HG02759 (cell line): ENCODE measurements at regions not wholly inside any gene's neighbourhood (a gene's known extent, or its start where the extent isn't known, plus 50 kb on each side); places are given as distances from the start of the nearest gene placed in this dataset.
"Not testable (repeated sequence)": the region's sequence is repeated elsewhere in the genome, so short reads cannot be mapped to it uniquely, and the experiment has no call there.

Experiments
- ATAC-seq: cut with Tn5 transposase; IDR thresholded peaks from one replicate; pipeline ENCODE4 v1.9.1; 2021; ENCODE audit warnings: mild to moderate bottlenecking, moderate library complexity; ENCODE audit not compliant: unreplicated experiment

DNA sequence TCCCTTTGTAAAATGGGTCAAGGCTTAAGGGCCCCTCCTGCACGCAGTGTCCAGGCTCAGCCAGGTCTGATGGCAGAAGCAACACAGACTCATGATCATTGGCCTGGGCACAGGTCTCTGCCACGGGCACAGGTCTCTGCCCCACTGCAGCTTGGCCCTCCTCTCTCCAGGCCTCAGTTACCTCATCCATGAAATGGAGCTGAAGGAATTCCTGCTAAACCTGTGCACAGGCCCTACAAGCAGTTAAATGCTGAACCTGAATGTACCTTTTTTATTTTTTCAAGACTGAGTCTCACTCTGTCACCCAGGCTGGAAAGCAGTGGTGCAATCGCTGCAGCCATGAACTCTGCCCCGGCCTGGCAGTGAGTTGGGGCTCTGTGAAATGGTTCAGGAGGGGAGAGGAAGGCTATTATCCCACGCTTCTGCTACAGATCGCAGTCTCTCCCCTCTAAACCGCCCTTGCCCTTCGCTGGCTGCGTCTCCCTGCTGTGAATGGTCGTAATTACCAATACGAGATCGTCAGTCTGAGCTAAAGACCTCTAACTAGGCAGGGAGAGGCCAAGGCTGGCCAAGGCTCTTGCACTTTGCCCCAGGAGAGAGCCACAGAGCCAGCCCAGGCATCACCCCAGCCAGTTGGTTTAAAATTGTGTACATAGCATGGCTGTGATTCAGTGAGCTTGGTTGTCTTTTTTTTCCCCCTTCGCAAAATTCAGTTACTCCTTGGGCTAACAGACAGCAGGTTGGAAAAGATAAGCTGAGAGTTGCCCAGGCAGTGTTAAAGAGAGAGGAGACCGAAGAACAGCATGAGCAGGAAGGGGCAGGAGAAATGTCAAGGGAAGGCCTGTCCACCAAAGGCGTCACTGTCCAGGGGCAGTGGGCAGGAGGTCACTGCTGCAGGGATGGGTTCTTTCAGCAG is 93.0 kb upstream of the KCTD7 start:
- ATAC-seq = no peak

GRCh38 chr7:66537380-66537779 is 91.3 kb upstream of the KCTD7 start:
- ATAC-seq = no peak

- ATAC-seq = no peak
Measured at GRCh38 chr7:66537876-66538275, 90.8 kb upstream of the KCTD7 start.

DNA sequence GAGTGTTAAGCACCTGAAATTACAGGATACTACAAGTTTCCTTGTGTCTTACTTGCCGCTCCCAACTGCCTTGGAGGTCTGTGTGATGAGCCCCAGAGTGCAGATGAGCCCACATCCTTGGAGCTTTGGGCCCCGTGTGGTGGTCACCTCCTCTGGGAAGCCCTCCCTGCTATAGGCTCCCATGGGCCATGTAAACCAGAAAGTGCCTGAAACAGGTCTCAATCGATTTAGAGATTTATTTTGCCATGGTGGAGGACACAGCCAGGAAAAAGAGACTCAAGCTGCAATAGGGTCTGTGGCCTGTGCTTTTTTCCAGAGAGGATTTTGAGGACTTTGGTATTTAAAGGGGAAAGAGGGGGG is 89.4 kb upstream of the KCTD7 start:
- no peak for ATAC-seq

GRCh38 chr7:66539902-66540375 is 88.7 kb upstream of the KCTD7 start:
- no peak for ATAC-seq

GRCh38 chr7:66542049-66542448 is 86.6 kb upstream of the KCTD7 start:
- no peak for ATAC-seq

DNA sequence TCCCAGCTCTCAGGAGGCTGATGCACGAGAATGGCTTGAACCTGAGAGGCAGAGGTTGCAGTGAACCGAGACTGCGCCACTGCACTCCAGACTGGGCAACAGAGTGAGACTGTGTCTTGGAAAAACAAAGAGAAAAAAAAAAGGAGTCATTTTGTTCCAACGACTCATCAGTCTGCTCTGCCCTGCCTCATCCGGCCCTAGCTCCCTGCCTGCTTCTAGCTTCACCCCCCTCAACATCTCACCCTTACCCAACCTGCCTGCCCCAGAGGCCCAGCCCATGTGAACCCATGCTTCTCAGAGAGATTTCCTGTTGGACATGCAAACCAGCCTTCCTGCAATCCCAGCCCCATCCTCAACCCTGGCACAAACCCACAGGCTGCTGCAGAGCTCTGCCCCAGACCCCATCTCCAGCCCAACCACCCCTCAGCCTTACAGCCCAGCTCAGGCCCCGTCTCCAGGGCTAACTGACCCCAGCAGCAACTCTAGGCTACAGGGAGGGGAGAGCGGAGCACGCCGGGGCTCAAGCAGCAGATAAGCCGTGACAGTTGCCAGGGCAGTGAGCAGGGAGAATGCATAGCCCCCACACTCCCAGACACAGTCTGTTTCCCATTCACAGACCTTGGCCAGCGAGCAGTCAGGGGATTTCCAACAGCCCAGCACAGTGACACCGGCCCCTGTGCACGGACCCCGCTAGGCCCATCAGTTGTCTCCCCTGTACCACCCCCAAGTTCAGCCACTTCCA is 86.0 kb upstream of the KCTD7 start:
- no peak for ATAC-seq

GRCh38 chr7:66549466-66549865 is 79.2 kb upstream of the KCTD7 start:
- no peak for ATAC-seq

DNA sequence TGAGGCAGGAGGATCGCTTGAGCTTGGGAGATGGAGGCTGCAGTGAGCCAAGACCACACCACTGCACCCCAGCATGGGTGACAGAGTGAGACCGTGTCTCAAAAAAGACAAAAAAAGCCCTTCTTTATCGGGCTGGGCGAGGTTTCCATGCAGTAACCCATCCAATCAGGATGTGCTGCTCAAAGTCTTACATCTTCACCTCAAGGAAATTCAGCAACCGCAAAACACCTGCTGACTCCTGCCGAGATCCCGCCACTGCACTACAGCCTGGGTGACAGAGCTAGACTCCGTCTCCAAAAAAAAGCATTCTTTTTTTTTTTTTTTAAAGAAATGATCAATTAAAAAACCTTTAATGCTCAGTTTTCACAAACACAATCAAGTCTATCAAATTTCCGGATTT is 75.7 kb upstream of the KCTD7 start:
- ATAC-seq = no peak

DNA sequence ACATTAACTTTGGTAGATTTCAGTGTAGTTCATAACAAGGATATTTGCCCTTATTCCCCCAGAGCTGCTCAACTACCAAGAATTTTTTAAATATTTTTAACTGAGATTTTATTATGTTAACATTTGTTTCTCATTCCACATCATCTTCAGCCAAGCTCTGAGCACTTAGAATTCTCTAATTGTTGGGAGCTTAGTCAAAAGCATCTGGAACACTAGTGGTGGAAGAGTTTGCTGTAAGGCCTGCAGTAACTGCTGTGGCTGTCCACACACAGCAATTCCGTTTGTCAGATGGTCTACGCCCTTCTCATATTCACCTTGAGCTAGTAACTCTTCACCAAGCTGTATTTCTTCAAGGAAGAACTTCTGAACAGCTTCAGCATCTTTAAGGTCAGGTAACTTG is 75.0 kb upstream of the KCTD7 start:
- ATAC-seq = not testable (repeated sequence)

DNA sequence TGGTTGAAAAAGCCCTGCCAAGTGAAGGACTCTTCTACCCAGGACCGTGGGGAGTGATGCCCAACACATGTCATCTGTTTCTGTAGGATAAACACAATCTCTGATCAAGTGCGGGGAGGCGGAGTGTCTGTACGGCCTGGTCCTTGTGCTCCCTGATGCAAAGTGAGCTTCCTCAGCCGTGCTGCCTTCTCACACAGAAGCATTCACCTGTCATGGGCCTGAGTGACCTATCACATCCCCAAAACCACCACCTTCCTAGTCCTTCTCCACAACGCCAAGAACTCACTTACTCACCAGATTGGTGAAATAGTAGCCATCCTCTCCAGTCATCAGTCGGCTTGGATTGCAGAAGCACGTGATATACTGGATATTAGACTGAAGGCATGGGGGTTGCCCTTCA is 74.4 kb upstream of the KCTD7 start:
- ATAC-seq = not testable (repeated sequence)

DNA sequence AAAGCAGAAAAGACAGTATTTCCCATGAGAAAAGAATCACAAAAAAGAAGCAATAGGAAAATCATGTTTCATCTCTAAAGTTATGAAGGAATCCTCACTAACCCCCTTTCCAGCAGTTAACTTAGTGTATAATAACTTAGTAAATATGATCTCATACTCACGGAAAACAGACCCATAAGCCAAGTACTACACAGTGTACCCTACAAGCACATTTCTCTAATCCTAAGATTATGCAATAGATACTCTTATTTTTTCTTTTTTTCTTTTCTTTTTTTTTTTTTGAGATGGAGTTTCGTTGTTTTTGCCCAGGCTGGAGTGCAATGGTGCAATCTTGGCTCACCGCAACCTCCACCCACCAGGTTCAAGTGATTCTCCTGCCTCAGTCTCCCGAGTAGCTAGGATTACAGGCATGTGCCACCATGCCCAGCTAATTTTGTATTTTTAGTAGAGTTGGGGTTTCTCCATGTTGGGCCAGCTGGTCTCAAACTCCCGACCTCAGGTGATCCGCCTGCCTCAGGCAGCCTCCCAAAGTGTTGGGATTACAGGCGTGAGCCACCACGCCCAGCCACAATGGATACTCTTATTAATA is 73.7 kb upstream of the KCTD7 start:
- ATAC-seq = not testable (repeated sequence)

DNA sequence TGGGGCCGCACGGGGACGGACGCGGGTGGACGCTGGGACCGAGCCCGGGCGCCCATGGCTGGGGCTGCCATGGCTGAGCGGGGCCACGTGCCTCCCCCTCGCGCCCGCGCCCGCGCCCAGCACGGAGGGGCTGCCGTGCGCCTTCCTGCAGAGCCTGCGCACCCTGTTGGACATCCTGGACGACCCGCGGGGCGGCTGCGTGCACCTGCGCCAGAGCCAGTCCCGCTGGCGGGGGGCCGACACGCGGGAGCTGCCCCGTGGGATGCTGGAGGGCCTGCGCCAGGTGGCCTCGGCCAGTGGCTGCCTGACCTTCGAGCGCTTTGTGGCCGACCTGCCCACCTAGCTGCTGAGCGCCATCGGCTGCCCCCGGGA is 72.5 kb upstream of the KCTD7 start:
- ATAC-seq = no peak

- ATAC-seq = no peak
Measured at GRCh38 chr7:66556549-66557213, 72.0 kb upstream of the KCTD7 start.

- peak; percentile 64 for ATAC-seq
Measured at GRCh38 chr7:66557214-66558200, 71.2 kb upstream of the KCTD7 start.

- no peak for ATAC-seq
Measured at GRCh38 chr7:66558201-66558641, 70.5 kb upstream of the KCTD7 start.

GRCh38 chr7:66558660-66559465 is 69.8 kb upstream of the KCTD7 start:
- ATAC-seq = no peak

GRCh38 chr7:66564045-66564444 is 64.6 kb upstream of the KCTD7 start:
- ATAC-seq = no peak

DNA sequence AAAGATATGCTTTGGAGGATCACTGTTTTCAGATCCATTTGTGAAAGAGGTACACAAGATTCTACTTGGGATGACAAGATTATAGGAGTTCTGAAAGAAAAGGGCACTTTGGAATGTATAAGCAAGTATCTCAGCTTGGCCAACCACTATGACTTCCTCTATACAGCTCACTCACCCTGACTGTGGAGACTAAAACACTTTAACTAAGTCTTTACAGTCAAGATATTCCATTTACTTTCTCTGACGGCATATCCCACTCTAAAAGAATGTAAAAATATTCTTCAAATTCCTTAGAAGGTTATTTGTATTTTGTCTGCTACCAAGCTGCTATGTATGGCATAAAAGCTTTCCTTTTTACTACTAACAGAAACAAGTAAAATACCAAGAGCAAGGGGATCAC is 58.5 kb upstream of the KCTD7 start:
- ATAC-seq = not testable (repeated sequence)
